CD14-positive monocyte (primary cell): ENCODE measurements at regions not wholly inside any gene's neighbourhood (a gene's known extent, or its start where the extent isn't known, plus 50 kb on each side); places are given as distances from the start of the nearest gene placed in this dataset.

Experiments used
- DNase-seq, 3 donors: peaks; one replicate each; pipeline ENCODE4 v3.0.0-alpha.2; 2011 to 2022
- H2AFZ ChIP-seq: 2 replicates; pipeline ENCODE4 v1.6.0; 2012; ENCODE audit warnings: mild to moderate bottlenecking, low read depth, low read length, inconsistent platforms; ENCODE audit not compliant: insufficient read depth, poor library complexity, severe bottlenecking
- H3K27ac ChIP-seq, 2 donors: 1 replicate in 1 of 2; 2 replicates in 1 of 2; pipeline ENCODE4 v1.5.1; 2012 to 2013; ENCODE audit warnings: low read length in 2 of 2, control low read depth in 1 of 2, inconsistent platforms in 1 of 2, low read depth in 1 of 2, mild to moderate bottlenecking in 1 of 2
- H3K27me3 ChIP-seq, 2 donors: one replicate each; pipeline versions ENCODE4 v1.6.0 to v1.6.1; 2011 to 2013; ENCODE audit warnings: low read length in 2 of 2; ENCODE audit not compliant: control insufficient read depth in 2 of 2, insufficient read depth in 2 of 2
- H3K36me3 ChIP-seq, 2 donors: replicated peaks in 1 of 2; 1 replicate in 1 of 2; 2 replicates in 1 of 2; pipeline versions ENCODE4 v1.5.1 to v1.6.1; 2012 to 2013; ENCODE audit warnings: low read length in 2 of 2, control low read depth in 1 of 2, inconsistent platforms in 1 of 2, mild to moderate bottlenecking in 1 of 2; ENCODE audit not compliant: insufficient read depth in 2 of 2, control insufficient read depth in 1 of 2
- H3K4me1 ChIP-seq, 2 donors: 1 replicate in 1 of 2; 2 replicates in 1 of 2; pipeline versions ENCODE4 v1.5.1 to v1.6.1; 2012 to 2013; ENCODE audit warnings: low read length in 2 of 2, control low read depth in 1 of 2, inconsistent platforms in 1 of 2, mild to moderate bottlenecking in 1 of 2, moderate library complexity in 1 of 2; ENCODE audit not compliant: insufficient read depth in 2 of 2, control insufficient read depth in 1 of 2
- H3K4me2 ChIP-seq: replicated peaks from 2 replicates; pipeline ENCODE3; 2012; ENCODE audit warnings: low read length, moderate library complexity, mild to moderate bottlenecking; ENCODE audit not compliant: poor library complexity, severe bottlenecking; ENCODE audit errors: extremely low read depth
- H3K4me3 ChIP-seq, 3 experiments: fragments of 200-600 bp in 1 of 3; sonication (generic) in 1 of 3; replicated peaks in 1 of 3; 1 replicate in 2 of 3; 2 replicates in 1 of 3; pipeline ENCODE4 v1.5.1; 2011 to 2013; ENCODE audit warnings: low read length in 3 of 3, mild to moderate bottlenecking in 3 of 3, control low read depth in 2 of 3, low read depth in 2 of 3, inconsistent platforms in 1 of 3, moderate library complexity in 1 of 3
- H3K79me2 ChIP-seq: 2 replicates; pipeline ENCODE4 v1.6.0; 2012; ENCODE audit warnings: mild to moderate bottlenecking, control low read depth, inconsistent platforms, low read length, moderate library complexity; ENCODE audit not compliant: insufficient read depth
- H3K9ac ChIP-seq: 2 replicates; pipeline ENCODE4 v1.6.0; 2017; ENCODE audit warnings: low read length, mild to moderate bottlenecking; ENCODE audit not compliant: insufficient read depth, poor library complexity, severe bottlenecking
- H3K9me3 ChIP-seq, 2 donors: replicated peaks in 1 of 2; 1 replicate in 1 of 2; 2 replicates in 1 of 2; pipeline versions ENCODE4 v1.5.1 to v1.6.1; 2012 to 2013; ENCODE audit warnings: low read length in 2 of 2, control low read depth in 1 of 2; ENCODE audit not compliant: control insufficient read depth in 1 of 2, insufficient read depth in 1 of 2
- H4K20me1 ChIP-seq: 2 replicates; pipeline ENCODE4 v1.6.0; 2012; ENCODE audit warnings: mild to moderate bottlenecking, low read length, control low read depth, moderate library complexity; ENCODE audit not compliant: insufficient read depth
- H3K27ac Mint-ChIP-seq, 7 donors: one replicate each; pipeline ENCODE4 v1.8.0; 2020; ENCODE audit warnings: mild to moderate bottlenecking in 7 of 7, mixed read lengths in 7 of 7, moderate library complexity in 6 of 7, inconsistent platforms in 2 of 7
- H3K27me3 Mint-ChIP-seq, 3 donors: one replicate each; pipeline ENCODE4 v1.8.0; 2021 to 2022; ENCODE audit warnings: low read depth in 3 of 3, mild to moderate bottlenecking in 3 of 3, mixed read lengths in 3 of 3, moderate library complexity in 3 of 3, inconsistent platforms in 1 of 3
- H3K36me3 Mint-ChIP-seq, 2 donors: one replicate each; pipeline ENCODE4 v1.8.0; 2020; ENCODE audit warnings: mixed read lengths in 2 of 2, inconsistent platforms in 1 of 2, mild to moderate bottlenecking in 1 of 2
- H3K4me1 Mint-ChIP-seq: one replicate; pipeline ENCODE4 v1.8.0; 2020; ENCODE audit warnings: mild to moderate bottlenecking, mixed read lengths
- H3K4me3 Mint-ChIP-seq, 2 donors: one replicate each; pipeline ENCODE4 v1.8.0; 2020; ENCODE audit warnings: mild to moderate bottlenecking in 2 of 2, mixed read lengths in 2 of 2, moderate library complexity in 1 of 2
- H3K9me3 Mint-ChIP-seq, 7 donors: one replicate each; pipeline ENCODE4 v1.8.0; 2020 to 2022; ENCODE audit warnings: mixed read lengths in 7 of 7, mild to moderate bottlenecking in 6 of 7, moderate library complexity in 6 of 7, inconsistent platforms in 2 of 7
- CTCF ChIP-seq: fragments of 200-600 bp; IDR thresholded peaks from one replicate; pipeline ENCODE4 v1.8.0; 2022; ENCODE audit warnings: antibody characterized with exemption, mild to moderate bottlenecking
- WGBS: methylation state at CpG from one replicate; pipeline ENCODE4 v1.1.5; 2013; ENCODE audit warnings: missing lambda C conversion rate; ENCODE audit not compliant: insufficient coverage; 5-methylcytosine and 5-hydroxymethylcytosine counted together
- intact Hi-C, 2 donors: fragments of 100-400 bp; cut with micrococcal nuclease; formaldehyde crosslinking; loops; one replicate each; pipeline versions ENCODE4 v1.15.0 to v1.15.1; 2023

GRCh38 chr2:129438501-129439057 lies 540.9 kb upstream of the RAB6C start:
- no peaks in the 10 kb centered on the region for H3K36me3 Mint-ChIP-seq
- Histone ChIP-seq H2AFZ (no peak overlapping the region), H3K27me3 (no peaks in the 10 kb centered on the region), H3K27ac (no peak overlapping the region), H3K4me2 (no peak overlapping the region), H3K79me2 (no peaks in the 10 kb centered on the region), H3K4me3 (no peak overlapping the region), H3K9me3 (no peaks in the 10 kb centered on the region), H3K36me3 (no peaks in the 10 kb centered on the region), H4K20me1 (no peaks in the 10 kb centered on the region), H3K4me1 (no peaks in the 10 kb centered on the region), H3K9ac (no peak overlapping the region)
- TF ChIP-seq CTCF, result no peak
- H3K27ac Mint-ChIP-seq, result no peak overlapping the region
- intact Hi-C loops, result no loop called here
- 97% methylated on average over 8 of the region's 13 CpGs for WGBS
- H3K4me3 Mint-ChIP-seq, result no peak overlapping the region
- no peak for DNase-seq
- peaks cover 0 to 4% (median 2%) of the 10 kb centered on the region in 3 donors for H3K27me3 Mint-ChIP-seq
- H3K4me1 Mint-ChIP-seq, result no peaks in the 10 kb centered on the region
- H3K9me3 Mint-ChIP-seq, result peaks cover 0 to 2% (median 0%) of the 10 kb centered on the region in 7 donors

- H3K27me3 Mint-ChIP-seq, result peaks cover 0 to 4% (median 3%) of the 10 kb centered on the region in 3 donors
- H3K4me2 ChIP-seq, result no peak overlapping the region
- H3K27me3 ChIP-seq, result no peaks in the 10 kb centered on the region
- H2AFZ ChIP-seq, result no peak overlapping the region
- no peak overlapping the region for H3K4me3 Mint-ChIP-seq
- no peak overlapping the region for H3K27ac Mint-ChIP-seq
- peaks cover 0 to 2% (median 1%) of the 10 kb centered on the region in 7 donors for H3K9me3 Mint-ChIP-seq
- H4K20me1 ChIP-seq, result no peaks in the 10 kb centered on the region
- H3K27ac ChIP-seq, result no peak overlapping the region
- no peak overlapping the region for H3K9ac ChIP-seq
- H3K4me1 Mint-ChIP-seq, result no peaks in the 10 kb centered on the region
- DNase-seq, result no peak
- no peaks in the 10 kb centered on the region for H3K36me3 ChIP-seq
- intact Hi-C loops, result no loop called here
- no peaks in the 10 kb centered on the region for H3K4me1 ChIP-seq
- H3K79me2 ChIP-seq, result no peaks in the 10 kb centered on the region
- 84% methylated on average over 8 of the region's 13 CpGs for WGBS
- H3K9me3 ChIP-seq, result no peaks in the 10 kb centered on the region
- TF ChIP-seq CTCF, result no peak
- no peak overlapping the region for H3K4me3 ChIP-seq
- H3K36me3 Mint-ChIP-seq, result no peaks in the 10 kb centered on the region
Observed at GRCh38 chr2:129439406-129440302, 539.8 kb upstream of the RAB6C start.
